ENCODE measurements at regions not wholly inside any gene's neighbourhood (a gene's known extent, or its start where the extent isn't known, plus 50 kb on each side); places are given as distances from the start of the nearest gene placed in this dataset.
A peak's percentile ranks its signal among the peaks of the same experiment; 100 is the strongest.

DNA sequence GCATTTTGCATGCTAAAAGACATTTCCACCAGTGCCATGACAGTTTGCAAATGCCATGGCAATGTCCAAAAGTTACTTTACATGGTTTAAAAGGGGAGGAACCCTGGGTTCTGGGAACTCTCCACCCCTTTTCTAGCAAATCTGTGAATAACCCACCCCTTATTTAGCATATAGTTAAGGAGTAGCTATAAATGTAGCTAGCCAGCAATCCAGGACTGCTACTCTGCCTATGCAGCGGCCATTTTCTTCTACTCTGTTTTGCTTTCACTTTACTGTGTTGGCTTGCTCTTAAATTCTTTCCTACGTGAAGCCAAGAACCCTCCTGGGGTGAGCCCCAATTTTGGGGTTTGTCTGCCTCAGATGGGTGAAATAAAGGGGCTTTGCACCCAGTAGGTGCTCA lies 141.0 kb downstream of the PTPN11 start:
- DNase-seq (ENCODE audit: extremely low read depth, low read depth), result no peak
- TF ChIP-seq, protein P1, sequence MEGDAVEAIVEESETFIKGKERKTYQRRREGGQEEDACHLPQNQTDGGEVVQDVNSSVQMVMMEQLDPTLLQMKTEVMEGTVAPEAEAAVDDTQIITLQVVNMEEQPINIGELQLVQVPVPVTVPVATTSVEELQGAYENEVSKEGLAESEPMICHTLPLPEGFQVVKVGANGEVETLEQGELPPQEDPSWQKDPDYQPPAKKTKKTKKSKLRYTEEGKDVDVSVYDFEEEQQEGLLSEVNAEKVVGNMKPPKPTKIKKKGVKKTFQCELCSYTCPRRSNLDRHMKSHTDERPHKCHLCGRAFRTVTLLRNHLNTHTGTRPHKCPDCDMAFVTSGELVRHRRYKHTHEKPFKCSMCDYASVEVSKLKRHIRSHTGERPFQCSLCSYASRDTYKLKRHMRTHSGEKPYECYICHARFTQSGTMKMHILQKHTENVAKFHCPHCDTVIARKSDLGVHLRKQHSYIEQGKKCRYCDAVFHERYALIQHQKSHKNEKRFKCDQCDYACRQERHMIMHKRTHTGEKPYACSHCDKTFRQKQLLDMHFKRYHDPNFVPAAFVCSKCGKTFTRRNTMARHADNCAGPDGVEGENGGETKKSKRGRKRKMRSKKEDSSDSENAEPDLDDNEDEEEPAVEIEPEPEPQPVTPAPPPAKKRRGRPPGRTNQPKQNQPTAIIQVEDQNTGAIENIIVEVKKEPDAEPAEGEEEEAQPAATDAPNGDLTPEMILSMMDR (IDR thresholded peaks at IDR 0.05; ENCODE audit: low read depth, low read length, missing control alignments), result no peak
- no peak overlapping the region for H3K4me3 ChIP-seq (replicated peaks; ENCODE audit: low read depth, low read length)

DNA sequence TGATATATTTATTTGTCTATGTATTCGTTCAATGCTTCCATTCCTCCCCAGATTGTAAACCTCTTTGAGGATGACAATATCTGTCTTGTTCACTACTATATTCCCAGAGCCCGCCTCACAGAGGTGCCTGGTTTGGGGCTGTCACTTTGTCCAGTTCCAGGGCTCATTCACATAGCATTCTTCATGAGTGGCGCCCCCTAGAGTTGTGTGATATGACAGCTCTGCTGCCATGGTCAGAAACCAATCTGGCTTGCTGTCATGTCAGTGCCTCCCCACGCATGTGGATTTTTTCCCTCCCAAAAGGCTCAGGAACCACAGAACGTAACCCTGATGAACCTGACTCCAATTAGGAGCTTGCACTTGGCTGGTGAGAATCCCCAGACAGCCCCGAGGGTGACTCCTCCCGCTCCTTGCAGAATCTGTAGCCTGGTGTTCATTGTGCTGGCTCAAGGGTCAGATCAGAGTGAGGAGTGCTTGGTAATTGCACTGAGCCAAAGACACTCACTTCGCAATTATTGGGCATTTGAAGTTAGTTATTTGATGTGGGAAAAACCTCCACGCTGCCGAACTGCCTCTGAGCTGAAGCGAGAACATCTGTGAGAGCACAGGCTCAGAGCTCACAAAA lies 145.5 kb downstream of the PTPN11 start:
- no peak for DNase-seq (ENCODE audit: extremely low read depth, low read depth)
- no peak overlapping the region for H3K4me3 ChIP-seq (replicated peaks; ENCODE audit: low read depth, low read length)
- TF ChIP-seq, protein P1 (IDR thresholded peaks at IDR 0.05; ENCODE audit: low read depth, low read length, missing control alignments), result peak; percentile 38

DNA sequence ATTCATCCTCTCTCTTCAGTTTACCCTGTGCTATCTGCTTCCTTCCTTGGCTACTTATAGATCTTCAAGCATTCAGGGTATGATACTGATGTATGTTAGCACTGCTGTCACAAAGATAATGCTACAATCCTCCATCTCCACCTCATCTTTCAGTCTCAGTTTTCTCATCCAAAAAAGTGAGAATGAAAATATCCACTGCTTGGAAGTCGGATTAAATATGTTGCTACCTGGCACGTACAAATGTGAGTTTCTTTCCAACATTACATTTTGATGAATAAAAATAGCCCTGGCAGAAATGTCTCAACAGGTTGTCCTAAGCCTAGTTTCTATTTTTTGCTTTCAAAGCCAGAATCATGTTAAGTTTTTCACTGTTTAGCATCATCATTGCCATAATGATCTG lies 149.9 kb downstream of the PTPN11 start:
- TF ChIP-seq, protein P1 (IDR thresholded peaks at IDR 0.05; ENCODE audit: low read depth, low read length, missing control alignments), result no peak
- no peak overlapping the region for H3K4me3 ChIP-seq (replicated peaks; ENCODE audit: low read depth, low read length)
- no peak for DNase-seq (ENCODE audit: extremely low read depth, low read depth)

DNA sequence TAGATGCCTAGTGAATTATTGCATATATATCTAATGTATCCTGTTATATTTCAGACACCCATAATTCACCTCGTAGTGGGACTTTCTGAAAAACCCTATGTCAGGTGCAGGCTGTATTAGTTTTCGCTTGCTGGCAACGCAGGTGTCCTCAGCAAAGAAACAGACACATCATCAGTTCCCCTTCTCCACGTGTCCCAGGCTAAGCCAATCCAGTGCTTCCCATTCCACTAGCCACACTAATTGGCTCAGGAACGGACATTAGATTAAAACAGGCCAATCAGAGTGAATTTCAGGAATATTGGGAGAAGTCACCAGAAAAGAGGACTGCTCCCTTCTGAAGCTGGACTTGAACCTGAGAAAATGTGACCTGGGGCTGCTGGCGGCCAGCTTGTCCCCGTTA lies 151.3 kb downstream of the PTPN11 start:
- TF ChIP-seq, protein P1 (IDR thresholded peaks at IDR 0.05; ENCODE audit: low read depth, low read length, missing control alignments), result no peak
- no peak overlapping the region for H3K4me3 ChIP-seq (replicated peaks; ENCODE audit: low read depth, low read length)
- no peak for DNase-seq (ENCODE audit: extremely low read depth, low read depth)

DNA sequence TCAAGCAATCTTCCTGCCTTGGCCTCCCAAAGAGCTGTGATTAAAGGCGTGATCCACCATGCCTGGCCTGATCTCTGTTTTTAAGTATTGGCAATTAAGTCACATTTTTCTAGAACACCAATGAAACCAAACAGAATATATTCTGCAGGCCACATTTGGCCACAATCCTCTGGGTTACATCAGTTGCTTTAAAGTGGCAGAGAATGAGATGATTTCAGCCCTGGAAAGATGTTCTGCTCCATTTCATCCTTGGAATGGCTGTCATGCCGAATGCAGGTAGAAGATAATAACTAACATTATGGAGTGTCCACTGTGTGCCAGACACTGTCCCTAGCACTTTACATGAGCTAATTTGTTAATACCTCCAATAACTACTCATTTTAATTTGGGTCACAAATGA lies 154.4 kb downstream of the PTPN11 start:
- no peak for DNase-seq (ENCODE audit: extremely low read depth, low read depth)
- no peak overlapping the region for H3K4me3 ChIP-seq (replicated peaks; ENCODE audit: low read depth, low read length)
- TF ChIP-seq, protein P1 (IDR thresholded peaks at IDR 0.05; ENCODE audit: low read depth, low read length, missing control alignments), result no peak

DNA sequence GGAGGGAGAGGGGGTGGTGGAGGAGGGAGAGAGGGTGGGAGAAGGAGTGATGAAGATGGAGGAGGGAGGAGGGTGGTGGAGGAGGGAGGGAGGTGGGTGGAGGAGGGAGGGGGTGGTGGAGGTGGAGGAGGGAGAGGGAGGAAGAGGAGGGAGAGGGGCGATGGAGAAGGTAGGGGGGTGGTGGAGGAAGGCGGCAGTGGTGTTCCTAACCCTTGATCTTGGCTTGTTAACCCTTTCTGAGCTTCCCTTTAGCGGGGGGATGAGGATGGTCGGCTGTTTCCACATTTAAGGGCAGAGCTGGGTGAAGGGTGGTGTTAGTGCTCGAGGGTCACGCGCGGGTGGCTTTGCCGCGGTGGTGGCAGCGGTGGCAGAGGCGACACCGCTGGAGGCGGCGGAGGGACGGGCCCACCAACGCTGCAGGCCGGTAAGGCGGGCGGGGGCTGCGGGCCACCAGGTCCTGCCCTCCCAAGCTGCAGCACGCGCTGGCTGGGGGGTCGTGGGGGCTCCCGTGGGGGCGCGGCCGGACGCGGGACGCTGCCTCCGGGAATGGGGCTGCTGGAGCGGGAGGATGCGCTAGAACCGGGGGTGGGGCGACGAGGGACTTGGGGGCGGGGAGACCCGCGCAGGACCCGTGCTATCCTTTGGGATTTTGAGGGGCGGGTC lies 156.3 kb downstream of the PTPN11 start:
- TF ChIP-seq, protein P1 (IDR thresholded peaks at IDR 0.05; ENCODE audit: low read depth, low read length, missing control alignments), result no peak

More for the DNA sequence above, 156.3 kb downstream of the PTPN11 start:
- no peak overlapping the region for H3K4me3 ChIP-seq (replicated peaks; ENCODE audit: low read depth, low read length)
- DNase-seq (ENCODE audit: extremely low read depth, low read depth), result no peak
